Osteocyte (in vitro differentiated cells): ENCODE measurements at regions not wholly inside any gene's neighbourhood (a gene's known extent, or its start where the extent isn't known, plus 50 kb on each side); places are given as distances from the start of the nearest gene placed in this dataset.

Experiments
- DNase-seq: peaks from one replicate; pipeline ENCODE4 v3.0.0; 2021; ENCODE audit warnings: mixed read lengths; ENCODE audit not compliant: unreplicated experiment; ENCODE audit errors: extremely low spot score
- H3K27ac Mint-ChIP-seq: one replicate; pipeline ENCODE4 v1.8.0; 2021; ENCODE audit warnings: mild to moderate bottlenecking, mixed read lengths; ENCODE audit not compliant: unreplicated experiment
- H3K27me3 Mint-ChIP-seq: one replicate; pipeline ENCODE4 v1.8.0; 2021; ENCODE audit warnings: mixed read lengths; ENCODE audit not compliant: unreplicated experiment
- H3K36me3 Mint-ChIP-seq: one replicate; pipeline ENCODE4 v1.8.0; 2021; ENCODE audit warnings: mixed read lengths; ENCODE audit not compliant: unreplicated experiment
- H3K4me1 Mint-ChIP-seq: one replicate; pipeline ENCODE4 v1.8.0; 2021; ENCODE audit warnings: mixed read lengths; ENCODE audit not compliant: unreplicated experiment
- H3K4me3 Mint-ChIP-seq: one replicate; pipeline ENCODE4 v1.8.0; 2021; ENCODE audit warnings: mild to moderate bottlenecking, moderate library complexity, mixed read lengths; ENCODE audit not compliant: unreplicated experiment
- H3K9me3 Mint-ChIP-seq: one replicate; pipeline ENCODE4 v1.8.0; 2021; ENCODE audit warnings: mixed read lengths; ENCODE audit not compliant: unreplicated experiment
- TF ChIP-seq, protein P1 (sequence below): fragments of 200-600 bp; sonication (generic); IDR thresholded peaks from 2 replicates; pipeline ENCODE4 v1.5.0; 2021; ENCODE audit warnings: antibody characterized with exemption, mild to moderate bottlenecking, moderate library complexity

DNA sequence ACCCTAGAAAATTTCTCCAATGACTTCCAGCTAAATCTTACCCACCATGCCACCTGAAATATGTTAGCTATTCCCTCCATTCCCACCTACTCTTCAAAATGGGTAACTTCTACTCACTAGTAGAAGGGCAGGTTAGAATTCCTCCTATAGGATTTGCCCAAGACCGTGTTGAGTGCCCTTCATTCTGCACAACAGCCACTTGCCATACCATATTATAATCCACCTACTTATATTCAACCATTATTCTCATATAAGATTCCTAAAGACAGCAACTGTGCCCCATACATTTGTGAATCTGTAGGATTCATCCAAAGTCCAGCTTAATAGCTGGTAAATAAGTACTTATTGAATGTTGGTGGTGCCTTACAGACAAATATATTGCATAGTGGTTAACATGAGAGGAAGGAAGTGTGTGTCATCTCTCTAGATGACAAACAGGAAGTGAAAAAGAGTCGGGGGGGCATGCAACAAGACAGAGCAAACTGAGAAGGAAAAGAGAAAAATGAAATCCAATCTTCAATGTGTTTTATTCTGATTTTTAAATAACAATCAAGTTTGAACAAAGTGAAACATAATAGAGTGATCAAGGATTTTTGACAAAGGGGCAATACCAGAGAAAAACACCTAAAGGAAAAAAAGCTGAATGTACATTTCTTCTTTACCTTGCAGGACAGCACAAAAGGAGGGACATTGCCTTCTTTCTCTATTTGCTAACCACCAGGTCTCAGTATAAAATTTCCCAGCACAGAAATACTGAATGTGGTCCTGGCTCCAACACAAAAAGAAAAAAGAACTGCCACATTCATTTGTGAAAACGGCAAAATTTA lies 389.3 kb upstream of the USP15 start:
- DNase-seq, result no peak
- Mint-ChIP-seq H3K4me1 (no peaks in the 10 kb centered on the region), H3K9me3 (no peaks in the 10 kb centered on the region), H3K27ac (no peak overlapping the region), H3K27me3 (no peaks in the 10 kb centered on the region), H3K36me3 (no peaks in the 10 kb centered on the region), H3K4me3 (no peak overlapping the region)
- TF ChIP-seq, protein P1, sequence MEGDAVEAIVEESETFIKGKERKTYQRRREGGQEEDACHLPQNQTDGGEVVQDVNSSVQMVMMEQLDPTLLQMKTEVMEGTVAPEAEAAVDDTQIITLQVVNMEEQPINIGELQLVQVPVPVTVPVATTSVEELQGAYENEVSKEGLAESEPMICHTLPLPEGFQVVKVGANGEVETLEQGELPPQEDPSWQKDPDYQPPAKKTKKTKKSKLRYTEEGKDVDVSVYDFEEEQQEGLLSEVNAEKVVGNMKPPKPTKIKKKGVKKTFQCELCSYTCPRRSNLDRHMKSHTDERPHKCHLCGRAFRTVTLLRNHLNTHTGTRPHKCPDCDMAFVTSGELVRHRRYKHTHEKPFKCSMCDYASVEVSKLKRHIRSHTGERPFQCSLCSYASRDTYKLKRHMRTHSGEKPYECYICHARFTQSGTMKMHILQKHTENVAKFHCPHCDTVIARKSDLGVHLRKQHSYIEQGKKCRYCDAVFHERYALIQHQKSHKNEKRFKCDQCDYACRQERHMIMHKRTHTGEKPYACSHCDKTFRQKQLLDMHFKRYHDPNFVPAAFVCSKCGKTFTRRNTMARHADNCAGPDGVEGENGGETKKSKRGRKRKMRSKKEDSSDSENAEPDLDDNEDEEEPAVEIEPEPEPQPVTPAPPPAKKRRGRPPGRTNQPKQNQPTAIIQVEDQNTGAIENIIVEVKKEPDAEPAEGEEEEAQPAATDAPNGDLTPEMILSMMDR, result no peak

DNA sequence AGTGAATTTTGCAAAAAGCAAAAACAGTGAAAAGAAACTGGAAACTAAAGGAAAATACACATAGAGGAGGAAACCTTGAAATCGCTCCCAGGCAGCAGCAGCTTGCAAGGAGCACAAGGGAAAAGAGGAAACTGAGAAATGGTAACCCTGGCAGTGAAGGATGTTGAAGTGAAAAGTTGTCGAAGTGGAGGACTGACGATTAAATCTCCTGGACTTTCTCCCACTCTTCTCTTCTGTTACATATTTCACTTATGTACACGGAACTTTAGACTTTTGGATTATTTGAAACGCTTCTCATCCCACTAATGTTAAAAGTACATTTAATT lies 388.8 kb upstream of the USP15 start:
- Mint-ChIP-seq H3K36me3 (no peaks in the 10 kb centered on the region), H3K9me3 (no peaks in the 10 kb centered on the region), H3K27ac (no peak overlapping the region), H3K4me3 (no peak overlapping the region), H3K4me1 (no peaks in the 10 kb centered on the region), H3K27me3 (no peaks in the 10 kb centered on the region)
- TF ChIP-seq, protein P1, result no peak
- no peak for DNase-seq

DNA sequence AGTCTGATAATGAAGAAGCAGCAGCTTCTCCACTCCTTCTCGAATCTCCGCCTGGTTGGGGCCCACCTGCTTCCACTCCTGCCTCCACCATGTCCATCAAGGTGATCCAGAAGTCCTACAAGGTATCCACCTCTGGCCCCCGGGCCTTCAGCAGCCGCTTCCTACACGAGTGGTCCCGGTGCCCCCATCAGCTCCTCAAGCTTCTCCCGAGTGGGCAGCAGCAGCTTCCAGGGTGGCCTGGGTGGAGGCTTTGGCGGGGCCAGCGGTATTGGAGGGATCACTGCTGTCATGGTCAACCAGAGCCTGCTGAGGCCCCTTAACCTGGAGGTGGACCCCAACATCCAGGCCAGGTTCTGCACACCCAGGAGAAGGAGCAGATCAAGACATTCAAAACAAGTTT lies 381.0 kb upstream of the USP15 start:
- Mint-ChIP-seq H3K27ac (no peak overlapping the region), H3K4me1 (no peaks in the 10 kb centered on the region), H3K9me3 (peaks cover 6% of the 10 kb centered on the region), H3K36me3 (no peaks in the 10 kb centered on the region), H3K4me3 (no peak overlapping the region), H3K27me3 (no peaks in the 10 kb centered on the region)
- no peak for DNase-seq
- TF ChIP-seq, protein P1, result no peak

DNA sequence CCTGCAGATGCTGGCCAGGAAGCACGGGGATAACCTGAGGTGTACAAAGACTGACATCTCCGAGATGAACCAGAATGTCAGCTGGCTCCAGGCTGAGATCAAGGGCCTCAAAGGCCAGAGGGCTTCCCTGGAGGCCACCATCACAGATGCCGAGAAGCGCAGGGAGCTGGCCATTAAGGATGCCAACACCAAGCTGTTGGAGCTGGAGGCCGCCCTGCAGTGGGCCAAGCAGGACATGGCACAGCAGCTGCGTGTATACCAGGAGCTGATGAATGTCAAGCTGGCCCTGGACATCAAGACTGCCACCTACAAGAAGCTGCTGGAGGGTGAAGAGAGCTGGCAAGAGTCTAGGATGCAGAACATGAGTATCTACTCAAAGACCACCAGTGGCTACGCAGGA lies 380.0 kb upstream of the USP15 start:
- Mint-ChIP-seq H3K4me1 (no peaks in the 10 kb centered on the region), H3K27me3 (no peaks in the 10 kb centered on the region), H3K27ac (no peak overlapping the region), H3K36me3 (no peaks in the 10 kb centered on the region), H3K4me3 (no peak overlapping the region), H3K9me3 (peaks cover 6% of the 10 kb centered on the region)
- TF ChIP-seq, protein P1, result no peak
- no peak for DNase-seq

DNA sequence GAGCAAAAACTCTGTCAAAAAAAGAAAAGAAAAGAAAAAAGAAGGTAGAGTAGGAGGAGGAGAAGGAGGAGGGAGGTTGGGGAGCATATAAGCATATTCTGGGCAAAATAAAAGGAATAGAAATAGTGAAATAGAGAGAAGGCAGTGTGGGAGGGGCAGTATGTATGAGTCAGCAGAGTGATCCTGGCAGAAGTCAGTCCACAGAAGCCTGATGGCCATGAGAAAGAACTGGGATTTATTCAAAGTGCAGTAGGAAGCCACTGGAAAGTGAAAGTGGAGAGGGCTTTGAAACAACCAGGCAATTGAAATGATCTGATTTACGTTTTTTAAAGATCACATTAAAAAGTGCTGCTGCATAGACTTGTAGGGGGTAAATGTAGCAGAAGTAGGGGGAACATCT lies 368.6 kb upstream of the USP15 start:
- no peak overlapping the region for H3K27ac Mint-ChIP-seq
- no peaks in the 10 kb centered on the region for H3K36me3 Mint-ChIP-seq
- H3K4me3 Mint-ChIP-seq, result no peak overlapping the region
- DNase-seq, result no peak
- TF ChIP-seq, protein P1, result no peak
- H3K27me3 Mint-ChIP-seq, result no peaks in the 10 kb centered on the region
- H3K4me1 Mint-ChIP-seq, result no peaks in the 10 kb centered on the region
- peaks cover 6% of the 10 kb centered on the region for H3K9me3 Mint-ChIP-seq
